IMR-90 (cell line): ENCODE measurements at regions not wholly inside any gene's neighbourhood (a gene's known extent, or its start where the extent isn't known, plus 50 kb on each side); places are given as distances from the start of the nearest gene placed in this dataset.

Experiments used
- ATAC-seq: fragments of 200-7000 bp; cut with Tn5 transposase; 2 replicates; pipeline ENCODE4 v1.9.1; 2020; ENCODE audit warnings: low read depth, mild to moderate bottlenecking, moderate library complexity
- BruUV-seq: library from RNA; stranded (reverse); fragments of 400-500 nt; replicated peaks from 2 replicates; lab custom pipeline; 2021; lab: Mats Ljungman, UMichigan
- CTCF ChIA-PET: fragments of 300-600 bp; formaldehyde crosslinking; extraction: SDS; loops from one replicate; lab custom pipeline; 2021; ENCODE audit warnings: antibody characterized with exemption; lab: Yijun Ruan, JAX
- POLR2A ChIA-PET: fragments of 300-600 bp; sonication (Branson Sonifier 250); formaldehyde crosslinking; loops from one replicate; lab custom pipeline; 2022; ENCODE audit warnings: antibody characterized with exemption; ENCODE audit not compliant: unreplicated experiment; lab: Charles Lee
- DNase-seq: peaks from one replicate; pipeline ENCODE4 v3.0.0; 2013
- H2AFZ ChIP-seq: replicated peaks from 2 replicates; pipeline ENCODE3; 2013; ENCODE audit warnings: low read length, mild to moderate bottlenecking; ENCODE audit not compliant: poor library complexity
- H2AK5ac ChIP-seq: 2 replicates; pipeline ENCODE4 v1.6.1; 2013; ENCODE audit warnings: low read depth, low read length, inconsistent platforms
- H2AK9ac ChIP-seq: replicated peaks from 2 replicates; pipeline ENCODE3; 2013; ENCODE audit warnings: mild to moderate bottlenecking, low read depth, low read length, moderate library complexity; ENCODE audit not compliant: poor library complexity
- H2BK120ac ChIP-seq: 2 replicates; pipeline ENCODE4 v1.6.1; 2013; ENCODE audit warnings: low read depth, low read length, inconsistent platforms
- H2BK15ac ChIP-seq: 3 replicates; pipeline ENCODE4 v1.6.1; 2013; ENCODE audit warnings: low read depth, low read length, inconsistent platforms
- H2BK20ac ChIP-seq: 2 replicates; pipeline ENCODE4 v1.6.1; 2013; ENCODE audit warnings: low read depth, mild to moderate bottlenecking, inconsistent platforms, low read length, moderate library complexity
- H2BK5ac ChIP-seq: 2 replicates; pipeline ENCODE4 v1.6.1; 2013; ENCODE audit warnings: mild to moderate bottlenecking, low read depth, low read length, inconsistent platforms; ENCODE audit not compliant: poor library complexity, severe bottlenecking
- H3K14ac ChIP-seq: replicated peaks from 2 replicates; pipeline ENCODE4 v1.6.1; 2013; ENCODE audit warnings: low read depth, low read length, inconsistent platforms
- H3K18ac ChIP-seq: 2 replicates; pipeline ENCODE4 v1.6.1; 2013; ENCODE audit warnings: low read depth, low read length, control low read depth
- H3K23ac ChIP-seq: 2 replicates; pipeline ENCODE4 v1.6.1; 2013; ENCODE audit warnings: low read depth, low read length, inconsistent platforms
- H3K27ac ChIP-seq: 2 replicates; pipeline ENCODE4 v1.5.1; 2013; ENCODE audit warnings: mild to moderate bottlenecking, control low read depth, low read length; ENCODE audit not compliant: insufficient read depth
- H3K27me3 ChIP-seq: 2 replicates; pipeline ENCODE4 v1.6.1; 2013; ENCODE audit warnings: low read length; ENCODE audit not compliant: control insufficient read depth, insufficient read depth
- H3K36me3 ChIP-seq: 2 replicates; pipeline ENCODE4 v1.6.1; 2013; ENCODE audit warnings: low read length, mixed read lengths; ENCODE audit not compliant: control insufficient read depth, insufficient read depth
- H3K4ac ChIP-seq: 2 replicates; pipeline ENCODE4 v1.6.1; 2013; ENCODE audit warnings: low read depth, low read length, inconsistent platforms
- H3K4me1 ChIP-seq: 2 replicates; pipeline ENCODE4 v1.6.1; 2013; ENCODE audit warnings: low read length, mixed read lengths; ENCODE audit not compliant: control insufficient read depth, insufficient read depth
- H3K4me2 ChIP-seq: 2 replicates; pipeline ENCODE4 v1.6.1; 2013; ENCODE audit warnings: low read depth, mild to moderate bottlenecking, control low read depth, low read length, moderate library complexity
- H3K4me3 ChIP-seq: 2 replicates; pipeline ENCODE4 v1.5.1; 2013; ENCODE audit warnings: low read depth, mild to moderate bottlenecking, control low read depth, low read length, moderate library complexity; ENCODE audit not compliant: insufficient read depth
- H3K56ac ChIP-seq: 2 replicates; pipeline ENCODE4 v1.6.1; 2013; ENCODE audit warnings: low read length, inconsistent platforms; ENCODE audit not compliant: insufficient read depth; ENCODE audit errors: extremely low read depth
- H3K79me1 ChIP-seq, 2 experiments: 2 replicates each; pipeline ENCODE4 v1.6.1; 2013; ENCODE audit warnings: low read length in 2 of 2, inconsistent platforms in 1 of 2, low read depth in 1 of 2
- H3K9ac ChIP-seq: 2 replicates; pipeline ENCODE4 v1.6.1; 2013; ENCODE audit warnings: low read depth, low read length, control low read depth
- H3K9me1 ChIP-seq: 2 replicates; pipeline ENCODE4 v1.6.1; 2013; ENCODE audit warnings: low read length, inconsistent platforms; ENCODE audit not compliant: insufficient read depth
- H3K9me3 ChIP-seq: 2 replicates; pipeline ENCODE4 v1.6.1; 2013; ENCODE audit warnings: low read length; ENCODE audit not compliant: control insufficient read depth, insufficient read depth
- H4K20me1 ChIP-seq: 2 replicates; pipeline ENCODE4 v1.6.1; 2013; ENCODE audit warnings: low read length, inconsistent platforms; ENCODE audit not compliant: insufficient read depth
- H4K5ac ChIP-seq: 2 replicates; pipeline ENCODE4 v1.6.1; 2013; ENCODE audit warnings: mild to moderate bottlenecking, low read depth, low read length, control low read depth
- H4K8ac ChIP-seq, 2 experiments: 2 replicates each; pipeline ENCODE4 v1.6.1; 2013; ENCODE audit warnings: low read depth in 2 of 2, low read length in 2 of 2, control low read depth in 1 of 2, inconsistent platforms in 1 of 2
- H4K91ac ChIP-seq: 2 replicates; pipeline ENCODE4 v1.6.1; 2013; ENCODE audit warnings: low read depth, low read length, inconsistent platforms; ENCODE audit not compliant: insufficient read depth
- FOS ChIP-seq: fragments of 150-350 bp; IDR thresholded peaks from 2 replicates; pipeline ENCODE4 v1.6.1; 2016; ENCODE audit warnings: low read depth, low read length
- POLR2A ChIP-seq: IDR thresholded peaks from 2 replicates; pipeline ENCODE4 v1.6.1; 2012; ENCODE audit warnings: mild to moderate bottlenecking, low read depth, low read length
- WGBS, 2 experiments: methylation state at CpG; one replicate each; pipeline versions ENCODE4 v1.1.5 to v1.1.7; 2013; ENCODE audit warnings: missing lambda C conversion rate in 2 of 2; ENCODE audit not compliant: insufficient read length in 1 of 2; ENCODE audit errors: extremely low coverage in 2 of 2; 5-methylcytosine and 5-hydroxymethylcytosine counted together
- dilution Hi-C: fragments of 300-500 bp; cut with HindIII; formaldehyde crosslinking; loops from one replicate; pipeline ENCODE4 v1.14.3; 2018; ENCODE audit warnings: low sequenced_read_pairs; ENCODE audit not compliant: unreplicated experiment
- in situ Hi-C: fragments of 300-500 bp; cut with MboI; formaldehyde crosslinking; loops from 3 replicates; pipeline ENCODE4 v1.14.3; 2019; ENCODE audit warnings: low sequenced_read_pairs, inconsistent platforms, mixed read lengths
- intact Hi-C: fragments of 100-400 bp; cut with micrococcal nuclease; formaldehyde crosslinking; loops from 2 replicates; pipeline ENCODE4 v1.10.0; 2022

DNA sequence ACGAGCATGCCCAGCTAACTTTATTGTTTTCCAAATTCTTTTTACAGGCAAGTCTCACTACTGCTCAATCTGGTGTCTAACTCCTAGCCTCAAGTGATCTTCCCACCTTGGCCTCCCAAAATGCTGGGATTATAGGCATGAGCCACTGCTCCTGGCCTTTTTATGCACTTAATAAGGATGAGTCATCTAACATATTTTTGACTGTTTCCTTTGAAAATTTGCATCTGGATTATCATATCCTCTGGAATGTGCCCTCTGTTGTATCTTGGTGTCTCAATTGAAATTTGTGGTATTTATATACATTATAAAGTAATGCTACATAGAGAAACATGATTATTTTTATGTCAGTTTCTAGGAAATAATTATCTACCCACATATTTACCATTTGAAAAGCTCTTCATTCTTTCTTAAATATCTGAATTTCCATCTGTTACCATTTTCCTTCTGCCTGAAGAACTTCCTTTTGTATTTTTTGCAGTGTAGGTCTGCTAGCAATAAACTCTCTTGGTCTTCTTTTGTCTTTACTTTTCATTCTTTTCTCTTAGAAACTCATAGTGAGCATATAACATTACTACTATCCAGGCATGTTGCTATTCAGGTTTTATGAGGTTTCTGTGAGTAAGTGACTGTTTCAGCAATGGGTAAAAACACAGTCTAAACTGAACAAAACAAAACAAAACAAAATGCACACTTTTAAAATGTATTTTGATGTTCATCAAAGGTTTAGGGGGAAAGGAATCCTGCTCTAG, 52.8 kb upstream of the CNOT2 start:
- H3K27me3 ChIP-seq: no peaks in the 10 kb centered on the region

More for the DNA sequence above, 52.8 kb upstream of the CNOT2 start:
- ATAC-seq (peak; percentile 87), DNase-seq (peak; percentile 21)
- no peak overlapping the region for H4K91ac ChIP-seq
- H3K14ac ChIP-seq: no peak overlapping the region
- BruUV-seq: no TSS peak
- TF ChIP-seq POLR2A (no peak), FOS (0 out of 2 replicates have a peak, but pooled peaks have one; percentile 6)
- no peak overlapping the region for H2BK5ac ChIP-seq
- intact Hi-C loops: loop anchor here (10.0 kb wide), 1 partner anchor 384 kb away; no protein-coding TSS in a partner anchor
- H2AK9ac ChIP-seq: no peak overlapping the region
- no peaks in the 10 kb centered on the region for H4K20me1 ChIP-seq
- no peak overlapping the region; the same call in 1 of the 2 replicates for H3K18ac ChIP-seq
- H3K23ac ChIP-seq: no peak overlapping the region
- no peaks in the 10 kb centered on the region for H3K4me1 ChIP-seq
- H3K9me3 ChIP-seq: no peaks in the 10 kb centered on the region
- no peak overlapping the region for H3K4ac ChIP-seq
- dilution Hi-C loops: no loop called here
- H3K4me3 ChIP-seq: no peak overlapping the region
- no peak overlapping the region for H2BK20ac ChIP-seq
- in situ Hi-C loops: no loop called here
- no peaks in the 10 kb centered on the region for H3K9me1 ChIP-seq
- no peak overlapping the region for H3K27ac ChIP-seq
- H2AFZ ChIP-seq: no peak overlapping the region
- no peak overlapping the region for H3K56ac ChIP-seq
- H2BK120ac ChIP-seq: no peak overlapping the region
- H3K9ac ChIP-seq: no peak overlapping the region
- H2AK5ac ChIP-seq: no peak overlapping the region
- ChIA-PET CTCF (interaction anchor here (0.6 kb wide), 1 partner anchor 235 kb away, joined by 5 read pairs; no protein-coding TSS in a partner anchor), POLR2A (no interaction called here)
- no CpG with 5 or more reads among the region's 1 CpG for WGBS, 2 experiments
- H2BK15ac ChIP-seq: no peak overlapping the region
- H4K8ac ChIP-seq: no peak overlapping the region
- no peak overlapping the region for H4K5ac ChIP-seq
- no peaks in the 10 kb centered on the region for H3K79me1 ChIP-seq
- H3K4me2 ChIP-seq: no peak overlapping the region
- H3K36me3 ChIP-seq: no peaks in the 10 kb centered on the region
